Right lobe of liver (tissue), 4 donors: ENCODE measurements at regions not wholly inside any gene's neighbourhood (a gene's known extent, or its start where the extent isn't known, plus 50 kb on each side); places are given as distances from the start of the nearest gene placed in this dataset.

Source experiments
- POLR2A ChIP-seq: fragments of 450-650 bp; IDR thresholded peaks from one replicate; pipeline ENCODE4 v1.6.1; 2017; ENCODE audit warnings: antibody characterized with exemption, mild to moderate bottlenecking
- TF ChIP-seq, protein P1 (sequence below), 4 donors: fragments of 200-600 bp in 3 of 4; fragments of 450-650 bp in 1 of 4; IDR thresholded peaks; one replicate each; pipeline versions ENCODE4 v1.5.1 to v1.8.0; 2016 to 2022; ENCODE audit warnings: antibody characterized with exemption in 4 of 4, mild to moderate bottlenecking in 2 of 4
- donor health status: DM: no; HTN: no; CAD: no.
- donor health status: DM: no; HTN: no; CAD: no.
- donor health status: DM: no; HTN: yes; CAD: no.

DNA sequence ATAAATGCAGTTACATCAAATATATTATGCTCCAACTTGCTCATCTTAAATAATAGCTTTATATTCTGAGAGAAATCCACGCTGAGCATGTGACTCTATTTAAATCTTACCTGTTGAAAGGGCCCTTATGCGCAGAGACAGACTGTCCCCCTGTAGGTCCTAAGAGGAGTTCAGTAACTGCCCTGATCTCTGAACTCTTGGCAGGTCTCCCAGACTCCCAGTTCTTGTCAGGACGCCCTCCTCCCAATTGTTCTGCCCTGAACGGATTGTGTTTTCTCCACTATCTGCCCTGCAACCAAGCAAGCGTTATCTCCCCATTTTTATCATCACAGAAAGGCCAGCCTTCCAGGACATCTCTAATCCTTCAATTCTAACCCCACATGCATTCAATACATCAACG, 954.6 kb downstream of the TSN start:
- TF ChIP-seq, protein P1, sequence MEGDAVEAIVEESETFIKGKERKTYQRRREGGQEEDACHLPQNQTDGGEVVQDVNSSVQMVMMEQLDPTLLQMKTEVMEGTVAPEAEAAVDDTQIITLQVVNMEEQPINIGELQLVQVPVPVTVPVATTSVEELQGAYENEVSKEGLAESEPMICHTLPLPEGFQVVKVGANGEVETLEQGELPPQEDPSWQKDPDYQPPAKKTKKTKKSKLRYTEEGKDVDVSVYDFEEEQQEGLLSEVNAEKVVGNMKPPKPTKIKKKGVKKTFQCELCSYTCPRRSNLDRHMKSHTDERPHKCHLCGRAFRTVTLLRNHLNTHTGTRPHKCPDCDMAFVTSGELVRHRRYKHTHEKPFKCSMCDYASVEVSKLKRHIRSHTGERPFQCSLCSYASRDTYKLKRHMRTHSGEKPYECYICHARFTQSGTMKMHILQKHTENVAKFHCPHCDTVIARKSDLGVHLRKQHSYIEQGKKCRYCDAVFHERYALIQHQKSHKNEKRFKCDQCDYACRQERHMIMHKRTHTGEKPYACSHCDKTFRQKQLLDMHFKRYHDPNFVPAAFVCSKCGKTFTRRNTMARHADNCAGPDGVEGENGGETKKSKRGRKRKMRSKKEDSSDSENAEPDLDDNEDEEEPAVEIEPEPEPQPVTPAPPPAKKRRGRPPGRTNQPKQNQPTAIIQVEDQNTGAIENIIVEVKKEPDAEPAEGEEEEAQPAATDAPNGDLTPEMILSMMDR (IDR thresholded peaks at IDR 0.05): peak in 1 of 4 donors; percentile 5
- no peak for TF ChIP-seq POLR2A
